ENCODE measurements at regions not wholly inside any gene's neighbourhood (a gene's known extent, or its start where the extent isn't known, plus 50 kb on each side); places are given as distances from the start of the nearest gene placed in this dataset.
"Not testable (repeated sequence)": the region's sequence is repeated elsewhere in the genome, so short reads cannot be mapped to it uniquely, and the experiment has no call there.

DNA sequence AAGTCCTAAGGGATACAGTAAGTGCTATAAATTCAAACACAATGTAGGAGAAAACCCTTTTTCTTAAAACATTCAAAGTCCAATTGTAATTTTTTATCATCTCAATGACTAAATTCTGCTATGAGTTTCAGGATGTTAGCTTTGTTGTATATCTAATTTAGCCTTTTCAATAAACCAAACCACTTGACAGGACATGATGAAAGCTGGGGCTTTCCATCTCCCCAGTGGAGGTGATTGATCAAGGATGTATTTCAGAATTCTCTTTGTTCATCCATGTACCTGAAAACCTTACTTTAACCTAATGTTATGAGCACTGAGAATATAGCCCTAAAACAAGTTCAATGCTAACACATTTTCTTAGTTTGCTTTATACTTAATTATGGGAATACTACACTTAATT, 639.0 kb upstream of the ITGA1 start:
- Histone ChIP-seq H3K36me3 (no peaks in the 10 kb centered on the region), H3K27me3 (no peaks in the 10 kb centered on the region), H3K4me3 (no peak overlapping the region), H3K27ac (no peak overlapping the region), H3K4me1 (no peaks in the 10 kb centered on the region), H3K9me3 (no peaks in the 10 kb centered on the region)
- DNase-seq: no peak
- TF ChIP-seq, protein P1, sequence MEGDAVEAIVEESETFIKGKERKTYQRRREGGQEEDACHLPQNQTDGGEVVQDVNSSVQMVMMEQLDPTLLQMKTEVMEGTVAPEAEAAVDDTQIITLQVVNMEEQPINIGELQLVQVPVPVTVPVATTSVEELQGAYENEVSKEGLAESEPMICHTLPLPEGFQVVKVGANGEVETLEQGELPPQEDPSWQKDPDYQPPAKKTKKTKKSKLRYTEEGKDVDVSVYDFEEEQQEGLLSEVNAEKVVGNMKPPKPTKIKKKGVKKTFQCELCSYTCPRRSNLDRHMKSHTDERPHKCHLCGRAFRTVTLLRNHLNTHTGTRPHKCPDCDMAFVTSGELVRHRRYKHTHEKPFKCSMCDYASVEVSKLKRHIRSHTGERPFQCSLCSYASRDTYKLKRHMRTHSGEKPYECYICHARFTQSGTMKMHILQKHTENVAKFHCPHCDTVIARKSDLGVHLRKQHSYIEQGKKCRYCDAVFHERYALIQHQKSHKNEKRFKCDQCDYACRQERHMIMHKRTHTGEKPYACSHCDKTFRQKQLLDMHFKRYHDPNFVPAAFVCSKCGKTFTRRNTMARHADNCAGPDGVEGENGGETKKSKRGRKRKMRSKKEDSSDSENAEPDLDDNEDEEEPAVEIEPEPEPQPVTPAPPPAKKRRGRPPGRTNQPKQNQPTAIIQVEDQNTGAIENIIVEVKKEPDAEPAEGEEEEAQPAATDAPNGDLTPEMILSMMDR (IDR thresholded peaks at IDR 0.05): no peak
- no peak for TF ChIP-seq POLR2A (IDR thresholded peaks at IDR 0.05)

DNA sequence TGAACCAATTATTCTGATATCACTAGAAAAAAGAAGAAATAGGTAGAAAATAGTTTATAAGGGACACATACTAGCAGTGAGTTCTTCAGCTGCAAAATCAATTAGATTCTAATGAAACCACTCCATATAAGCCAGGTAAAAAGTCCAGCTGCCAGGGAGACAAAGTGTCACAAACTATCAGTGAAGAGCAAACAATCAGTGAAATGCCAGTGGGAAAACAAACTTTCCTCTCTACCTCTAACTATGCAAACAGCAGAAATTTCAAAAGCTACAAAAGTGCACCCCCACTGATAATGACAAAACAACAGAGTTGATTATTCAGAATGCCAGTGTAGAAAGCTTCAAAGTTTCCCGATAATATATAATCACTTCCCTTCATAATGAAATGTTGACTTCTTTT, 637.2 kb upstream of the ITGA1 start:
- no peak overlapping the region for H3K4me3 ChIP-seq
- TF ChIP-seq POLR2A (IDR thresholded peaks at IDR 0.05): no peak
- TF ChIP-seq, protein P1 (IDR thresholded peaks at IDR 0.05): no peak
- H3K27me3 ChIP-seq: no peaks in the 10 kb centered on the region
- H3K36me3 ChIP-seq: no peaks in the 10 kb centered on the region
- DNase-seq: no peak
- H3K27ac ChIP-seq: no peak overlapping the region
- no peaks in the 10 kb centered on the region for H3K9me3 ChIP-seq
- H3K4me1 ChIP-seq: no peaks in the 10 kb centered on the region

- H3K27me3 ChIP-seq, H3K4me1 ChIP-seq, H3K27ac ChIP-seq, DNase-seq, H3K4me3 ChIP-seq, H3K9me3 ChIP-seq, H3K36me3 ChIP-seq: not testable (repeated sequence)
These were observed 630.9 kb upstream of the ITGA1 start for GRCh38 chr5:52156809-52157208.

- not testable (repeated sequence) for H3K4me3 ChIP-seq, H3K4me1 ChIP-seq, DNase-seq, H3K9me3 ChIP-seq, H3K27me3 ChIP-seq, H3K27ac ChIP-seq, H3K36me3 ChIP-seq
These were observed 621.9 kb upstream of the ITGA1 start for GRCh38 chr5:52165806-52166205.

DNA sequence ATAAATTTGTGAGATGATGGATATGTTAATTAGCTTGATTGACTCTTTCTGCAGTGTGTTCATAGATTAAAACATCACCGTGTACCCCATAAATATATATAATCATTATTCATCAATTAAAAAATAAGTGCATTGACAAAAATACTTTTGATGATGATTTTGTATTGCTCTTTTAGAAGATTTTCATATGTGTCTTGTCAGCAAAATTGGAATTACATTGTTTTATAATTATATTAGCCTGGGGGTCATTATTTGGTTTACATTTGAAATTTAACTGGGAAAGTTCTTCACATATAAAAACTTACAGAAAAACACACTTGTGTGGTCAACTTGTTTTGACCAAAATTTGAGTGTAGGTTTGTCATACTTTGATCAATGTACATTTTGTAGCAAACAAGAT, 614.6 kb upstream of the ITGA1 start:
- Histone ChIP-seq H3K27ac (no peak overlapping the region), H3K9me3 (no peaks in the 10 kb centered on the region), H3K27me3 (no peaks in the 10 kb centered on the region), H3K4me3 (no peak overlapping the region), H3K36me3 (no peaks in the 10 kb centered on the region), H3K4me1 (no peaks in the 10 kb centered on the region)
- no peak for TF ChIP-seq POLR2A (IDR thresholded peaks at IDR 0.05)
- TF ChIP-seq, protein P1 (IDR thresholded peaks at IDR 0.05): no peak
- no peak for DNase-seq

- H3K4me1 ChIP-seq: no peaks in the 10 kb centered on the region
- TF ChIP-seq, protein P1 (IDR thresholded peaks at IDR 0.05): no peak
- no peak for TF ChIP-seq POLR2A (IDR thresholded peaks at IDR 0.05)
- no peaks in the 10 kb centered on the region for H3K36me3 ChIP-seq
- no peaks in the 10 kb centered on the region for H3K27me3 ChIP-seq
- no peaks in the 10 kb centered on the region for H3K9me3 ChIP-seq
- no peak overlapping the region for H3K4me3 ChIP-seq
- no peak overlapping the region for H3K27ac ChIP-seq
- DNase-seq: no peak
These were observed 610.5 kb upstream of the ITGA1 start for GRCh38 chr5:52177193-52177592.

DNA sequence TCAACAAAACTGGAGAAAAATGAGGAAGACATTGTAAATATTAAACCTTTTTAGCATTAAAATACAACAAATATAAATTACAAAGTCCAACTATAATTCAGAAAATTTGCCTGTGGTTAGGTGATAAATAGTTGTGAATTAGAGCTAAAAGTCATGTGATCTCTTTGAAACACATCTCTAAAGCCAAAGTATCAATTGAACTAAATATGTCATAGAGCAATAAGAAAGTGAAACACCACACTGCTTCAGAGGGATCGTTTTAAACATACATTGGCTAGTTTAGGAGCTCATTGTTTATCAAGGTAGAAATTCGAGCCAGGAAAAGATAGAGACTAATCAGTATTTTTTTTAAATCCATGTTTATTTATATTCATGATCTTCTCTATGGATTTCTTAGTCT, 606.3 kb upstream of the ITGA1 start:
- Histone ChIP-seq H3K27me3 (no peaks in the 10 kb centered on the region), H3K4me3 (no peak overlapping the region), H3K36me3 (no peaks in the 10 kb centered on the region), H3K27ac (no peak overlapping the region), H3K4me1 (no peaks in the 10 kb centered on the region), H3K9me3 (no peaks in the 10 kb centered on the region)
- TF ChIP-seq POLR2A (IDR thresholded peaks at IDR 0.05): no peak
- TF ChIP-seq, protein P1 (IDR thresholded peaks at IDR 0.05): no peak
- no peak for DNase-seq
